GM12892 (cell line): ENCODE measurements at regions not wholly inside any gene's neighbourhood (a gene's known extent, or its start where the extent isn't known, plus 50 kb on each side); places are given as distances from the start of the nearest gene placed in this dataset.

Experiments
- DNase-seq: peaks from one replicate; pipeline ENCODE4 v3.0.0; 2011; ENCODE audit not compliant: insufficient read length
- FAIRE-seq: peaks from 2 replicates; lab custom pipeline; 2011; peaks lifted over from hg19 to GRCh38; lab: Jason Lieb, UNC
- POLR2A ChIP-seq: IDR thresholded peaks from 2 replicates; pipeline ENCODE4 v1.6.1; 2011; ENCODE audit warnings: low read depth, low read length, control low read depth
- POLR2AphosphoS5 ChIP-seq: IDR thresholded peaks from 2 replicates; pipeline ENCODE4 v1.6.1; 2011; ENCODE audit warnings: low read depth, low read length, control low read depth
- TAF1 ChIP-seq: IDR thresholded peaks from 2 replicates; pipeline ENCODE4 v1.6.1; 2011; ENCODE audit warnings: low read depth, mild to moderate bottlenecking, control low read depth, low read length, borderline replicate concordance

GRCh38 chr14:97283841-97284240, 486.7 kb downstream of the VRK1 start:
- DNase-seq, result no peak
- no peak for FAIRE-seq
- TF ChIP-seq POLR2A, result no peak
- no peak for TF ChIP-seq POLR2AphosphoS5
- TF ChIP-seq TAF1, result no peak

- FAIRE-seq, result no peak
- TF ChIP-seq TAF1, result no peak
- TF ChIP-seq POLR2A, result no peak
- TF ChIP-seq POLR2AphosphoS5, result no peak
- DNase-seq, result no peak
These were observed 490.8 kb downstream of the VRK1 start for GRCh38 chr14:97287956-97288355.

- no peak for TF ChIP-seq POLR2AphosphoS5
- TF ChIP-seq POLR2A, result no peak
- TF ChIP-seq TAF1, result no peak
- FAIRE-seq (no peak), DNase-seq (no peak)
These were observed 492.9 kb downstream of the VRK1 start for GRCh38 chr14:97290065-97290464.

- TF ChIP-seq TAF1 (no peak), POLR2A (no peak), POLR2AphosphoS5 (no peak)
- DNase-seq (no peak), FAIRE-seq (no peak)
These were observed 493.8 kb downstream of the VRK1 start for GRCh38 chr14:97290977-97291376.

- TF ChIP-seq POLR2AphosphoS5, result no peak
- no peak for TF ChIP-seq TAF1
- TF ChIP-seq POLR2A, result no peak
- no peak for DNase-seq
- no peak for FAIRE-seq
These were observed 496.5 kb downstream of the VRK1 start for GRCh38 chr14:97293659-97294058.

- no peak for FAIRE-seq
- TF ChIP-seq POLR2AphosphoS5, result no peak
- no peak for TF ChIP-seq POLR2A
- no peak for TF ChIP-seq TAF1
- DNase-seq, result no peak
These were observed 498.0 kb downstream of the VRK1 start for GRCh38 chr14:97295108-97295710.

GRCh38 chr14:97296176-97296575, 499.0 kb downstream of the VRK1 start:
- TF ChIP-seq POLR2AphosphoS5 (no peak), TAF1 (no peak), POLR2A (no peak)
- FAIRE-seq (no peak), DNase-seq (no peak)

- DNase-seq (no peak), FAIRE-seq (no peak)
- TF ChIP-seq TAF1 (no peak), POLR2A (no peak), POLR2AphosphoS5 (no peak)
These were observed 499.9 kb downstream of the VRK1 start for GRCh38 chr14:97297100-97297499.

GRCh38 chr14:97298331-97298730, 501.1 kb downstream of the VRK1 start:
- FAIRE-seq (no peak), DNase-seq (no peak)
- TF ChIP-seq POLR2A (no peak), POLR2AphosphoS5 (no peak), TAF1 (no peak)

- FAIRE-seq (no peak), DNase-seq (no peak)
- no peak for TF ChIP-seq TAF1
- no peak for TF ChIP-seq POLR2A
- TF ChIP-seq POLR2AphosphoS5, result no peak
These were observed 501.6 kb downstream of the VRK1 start for GRCh38 chr14:97298736-97299135.

- DNase-seq (no peak), FAIRE-seq (no peak)
- TF ChIP-seq POLR2A, result no peak
- no peak for TF ChIP-seq POLR2AphosphoS5
- TF ChIP-seq TAF1, result no peak
These were observed 502.5 kb downstream of the VRK1 start for GRCh38 chr14:97299661-97300060.

- TF ChIP-seq POLR2AphosphoS5 (no peak), POLR2A (no peak)
- FAIRE-seq, result no peak
- no peak for DNase-seq
These were observed 504.9 kb downstream of the VRK1 start for GRCh38 chr14:97301931-97302559.
